ENCODE measurements at regions not wholly inside any gene's neighbourhood (a gene's known extent, or its start where the extent isn't known, plus 50 kb on each side); places are given as distances from the start of the nearest gene placed in this dataset.
A peak's percentile ranks its signal among the peaks of the same experiment; 100 is the strongest.
"Not testable (repeated sequence)": the region's sequence is repeated elsewhere in the genome, so short reads cannot be mapped to it uniquely, and the experiment has no call there.

- no peak for DNase-seq
Measured at GRCh38 chr3:177833332-177833731, 636.0 kb upstream of the TBL1XR1 start.

GRCh38 chr3:177835008-177835407 lies 637.7 kb upstream of the TBL1XR1 start:
- peak; percentile 72 for DNase-seq

GRCh38 chr3:177835917-177836316 lies 638.6 kb upstream of the TBL1XR1 start:
- no peak for DNase-seq

GRCh38 chr3:177836671-177837070 lies 639.4 kb upstream of the TBL1XR1 start:
- DNase-seq, result no peak

GRCh38 chr3:177837951-177838655 lies 640.8 kb upstream of the TBL1XR1 start:
- DNase-seq, result no peak

- no peak for DNase-seq
Measured at GRCh38 chr3:177838766-177839350, 641.6 kb upstream of the TBL1XR1 start.

DNA sequence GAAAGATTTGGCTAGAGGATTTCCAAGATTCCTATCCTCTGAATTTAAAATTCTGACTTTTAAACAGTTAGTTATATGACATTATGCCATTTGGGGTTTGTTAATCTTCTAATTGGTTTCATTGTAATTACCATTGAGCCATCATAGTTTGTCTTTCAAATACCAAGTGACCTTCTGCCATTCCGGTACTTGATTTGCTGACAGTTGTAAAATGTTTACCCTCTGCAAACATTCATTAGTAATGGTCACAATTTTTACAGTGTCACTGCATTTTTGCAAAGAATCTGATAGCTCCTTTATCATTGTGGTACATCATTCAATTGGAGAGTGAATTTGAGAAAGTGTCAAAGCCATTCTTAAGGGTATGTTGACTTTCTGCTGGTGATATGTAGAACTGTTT lies 645.0 kb upstream of the TBL1XR1 start:
- no peak for DNase-seq

DNA sequence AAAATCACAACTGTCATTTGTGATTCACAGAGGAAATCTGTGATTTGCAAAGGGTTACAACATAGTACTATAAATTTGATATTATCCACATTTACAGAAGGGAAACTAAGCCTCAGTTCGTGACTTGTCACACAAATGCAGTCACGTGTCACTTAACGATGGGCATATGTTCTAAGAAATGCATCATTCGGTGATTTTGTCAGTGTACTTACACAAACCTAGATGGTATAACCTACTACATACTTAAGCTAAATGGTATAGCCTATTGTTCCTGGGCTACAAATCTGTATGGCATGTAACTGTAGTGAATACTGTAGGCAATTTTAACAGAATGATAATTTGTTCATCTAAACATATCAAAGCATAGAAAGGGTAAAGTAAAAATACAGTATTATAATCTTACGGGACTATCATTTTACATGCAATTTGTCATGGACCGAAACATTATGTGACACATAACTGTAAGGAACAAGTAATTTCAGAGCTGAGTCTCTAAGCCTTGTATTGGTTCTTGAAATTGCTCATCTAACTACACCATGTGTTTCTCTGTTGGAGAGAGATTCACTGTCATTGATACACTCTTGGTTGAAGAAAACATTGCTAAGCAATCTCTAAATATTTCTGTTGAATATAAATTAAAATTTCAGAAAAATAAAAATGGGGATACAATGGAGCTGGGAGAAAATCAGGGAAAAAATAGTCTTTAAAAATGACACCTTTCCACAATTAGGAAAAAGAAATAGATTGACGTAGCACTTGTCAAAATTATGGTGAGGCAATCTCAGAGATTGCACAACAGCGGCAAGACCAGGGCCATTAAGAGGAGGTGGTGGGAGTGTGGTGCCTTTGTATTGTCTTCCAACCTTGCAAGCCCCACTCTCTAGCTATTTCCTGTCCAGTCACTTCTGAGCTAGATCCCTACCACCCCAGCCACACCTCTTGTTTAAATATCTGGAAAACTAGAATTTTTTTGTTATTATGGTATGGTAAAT lies 645.8 kb upstream of the TBL1XR1 start:
- DNase-seq, result no peak

GRCh38 chr3:177852001-177852807 lies 654.9 kb upstream of the TBL1XR1 start:
- no peak for DNase-seq

DNA sequence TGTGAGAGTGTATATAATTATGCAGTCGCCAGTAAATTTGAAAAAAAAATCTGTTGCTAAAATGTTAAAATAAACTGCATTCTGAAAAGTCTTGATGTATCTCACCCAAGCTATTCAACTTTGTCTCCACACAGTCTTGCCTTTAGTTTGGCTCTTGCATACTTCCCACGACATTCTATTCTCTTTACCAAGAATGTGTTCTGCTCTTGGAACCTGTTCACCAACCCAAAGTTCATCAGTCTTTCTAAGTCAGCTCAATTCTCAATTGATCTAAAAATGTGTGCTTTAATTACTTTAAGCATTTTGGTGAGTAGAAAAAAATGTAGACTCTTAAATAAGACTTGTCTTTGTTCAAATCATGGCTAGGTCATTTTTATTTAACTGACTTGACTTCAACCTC lies 657.7 kb upstream of the TBL1XR1 start:
- no peak for DNase-seq

DNA sequence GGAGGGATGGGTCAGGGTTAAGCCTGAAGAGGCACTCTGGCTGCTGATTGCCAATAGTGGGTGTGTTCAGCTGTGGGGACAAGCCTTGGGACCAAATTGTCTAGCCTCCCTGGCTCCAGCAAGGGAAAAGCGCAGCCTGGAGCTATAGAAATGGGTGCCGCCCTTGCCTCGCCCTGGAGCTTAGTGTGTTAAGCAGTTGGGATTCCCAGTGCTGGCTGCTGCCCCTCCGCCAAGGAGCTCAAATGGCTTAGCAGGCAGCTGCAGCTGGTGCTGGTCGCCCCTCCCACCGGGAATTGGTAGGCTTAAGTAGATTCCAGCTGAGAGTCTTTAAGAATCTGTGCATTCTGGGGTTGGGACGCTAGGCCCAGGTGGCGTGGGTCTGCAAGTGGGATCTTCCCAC lies 662.9 kb upstream of the TBL1XR1 start:
- DNase-seq, result no peak

DNA sequence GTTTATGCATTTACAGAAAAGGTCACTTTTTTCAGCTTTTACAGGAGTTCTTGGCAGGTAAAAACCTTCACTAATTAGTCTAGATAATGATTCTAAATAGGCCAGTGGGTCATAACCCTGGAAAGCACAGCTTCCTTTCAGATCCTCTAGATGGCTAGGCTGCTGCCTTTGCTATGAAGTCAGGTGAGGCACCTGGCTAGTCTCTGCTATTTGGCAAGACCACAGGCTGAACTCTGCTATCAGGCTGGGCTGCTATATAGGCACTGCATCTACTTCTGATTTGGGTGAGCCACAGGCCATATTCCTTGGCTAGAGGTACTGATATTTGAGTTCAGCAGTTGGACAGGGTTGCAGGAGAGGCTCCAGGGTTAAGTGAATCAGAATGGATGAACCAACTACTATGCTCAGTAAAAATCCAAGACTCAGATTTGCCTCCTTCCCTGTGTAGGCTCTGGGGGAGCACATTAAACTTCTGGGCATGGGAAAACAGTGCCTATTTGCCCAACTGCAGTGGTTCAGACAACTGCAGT lies 665.7 kb upstream of the TBL1XR1 start:
- DNase-seq, result no peak

DNA sequence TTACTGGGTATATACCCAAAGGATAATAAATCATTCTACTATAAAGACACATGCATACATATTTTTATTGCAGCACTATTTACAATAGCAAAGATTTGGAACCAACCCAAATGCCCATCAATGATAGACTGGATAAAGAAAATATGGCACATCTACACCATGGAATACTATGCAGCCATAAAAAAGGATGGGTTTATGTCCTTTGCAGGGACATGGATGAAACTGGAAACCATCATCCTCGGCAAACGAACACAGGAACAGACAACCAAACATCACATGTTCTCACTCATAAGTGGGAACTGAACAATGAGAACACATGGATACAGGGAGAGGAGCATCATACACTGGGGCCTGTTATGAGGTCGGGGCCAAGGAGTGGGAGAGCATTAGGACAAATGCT lies 665.0 kb upstream of the KCNMB2 start:
- DNase-seq, result not testable (repeated sequence)

- no peak for DNase-seq
Measured at GRCh38 chr3:177878192-177878591, 658.0 kb upstream of the KCNMB2 start.

- DNase-seq, result no peak
Measured at GRCh38 chr3:177878957-177879356, 657.3 kb upstream of the KCNMB2 start.

- DNase-seq, result no peak
Measured at GRCh38 chr3:177881351-177881750, 654.9 kb upstream of the KCNMB2 start.

GRCh38 chr3:177882124-177882648 lies 654.0 kb upstream of the KCNMB2 start:
- no peak for DNase-seq

DNA sequence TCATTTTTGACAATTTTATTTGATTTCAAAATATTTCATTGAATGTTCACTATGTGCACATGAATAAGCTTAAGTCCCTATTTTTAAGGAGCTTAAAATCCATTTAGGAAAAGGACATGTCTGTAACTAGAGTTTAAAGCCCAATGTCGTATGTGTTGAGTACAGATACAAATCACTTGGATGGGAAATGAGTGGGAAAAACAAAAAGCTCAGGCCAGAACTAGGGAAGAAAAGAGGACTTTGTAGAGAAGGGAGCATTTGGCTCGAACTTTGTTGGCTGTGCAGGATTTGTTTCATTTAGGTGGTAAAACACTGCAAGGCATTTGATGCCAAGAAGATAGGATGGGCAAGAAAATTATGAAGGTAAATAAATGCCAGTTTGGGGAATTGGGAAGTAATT lies 653.1 kb upstream of the KCNMB2 start:
- no peak for DNase-seq

GRCh38 chr3:177883957-177884356 lies 652.3 kb upstream of the KCNMB2 start:
- peak; percentile 5 for DNase-seq

DNA sequence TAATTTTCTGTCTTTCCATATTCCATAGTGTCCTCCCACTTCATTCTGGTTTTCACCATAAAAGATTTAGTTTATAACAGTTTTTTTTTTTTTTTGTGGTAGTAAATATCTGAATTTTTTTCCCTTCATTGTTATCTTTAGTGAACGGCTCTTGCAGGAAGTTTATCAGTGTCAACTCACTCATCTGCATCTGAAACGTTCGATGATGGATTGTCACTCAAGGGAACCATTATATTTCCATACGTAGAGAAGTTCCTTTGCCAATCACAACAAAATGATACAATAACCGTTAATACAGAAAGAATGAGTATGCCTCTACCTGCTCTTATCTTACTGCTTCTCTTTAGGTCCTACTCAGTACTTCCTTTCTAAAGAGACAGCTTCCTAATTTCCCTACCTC lies 651.2 kb upstream of the KCNMB2 start:
- DNase-seq, result no peak

DNA sequence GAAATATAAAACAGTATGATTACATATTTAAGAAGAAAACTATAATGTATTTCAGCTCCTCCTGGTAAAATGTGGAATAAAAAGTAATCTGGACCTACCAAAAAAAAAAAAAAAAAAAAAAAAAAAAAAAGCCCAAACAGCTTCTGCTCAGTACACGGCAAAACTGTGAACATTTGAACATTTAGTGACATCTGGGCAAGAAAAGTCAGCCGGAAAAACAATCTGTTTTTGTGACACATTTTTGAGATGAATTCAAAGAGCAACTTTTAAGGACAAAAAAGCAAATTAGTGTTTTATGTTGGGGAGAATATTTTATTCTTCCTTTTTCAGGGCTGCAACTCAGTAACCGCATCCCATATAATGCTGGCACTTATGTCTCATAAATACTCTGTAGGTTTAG lies 649.7 kb upstream of the KCNMB2 start:
- no peak for DNase-seq

DNA sequence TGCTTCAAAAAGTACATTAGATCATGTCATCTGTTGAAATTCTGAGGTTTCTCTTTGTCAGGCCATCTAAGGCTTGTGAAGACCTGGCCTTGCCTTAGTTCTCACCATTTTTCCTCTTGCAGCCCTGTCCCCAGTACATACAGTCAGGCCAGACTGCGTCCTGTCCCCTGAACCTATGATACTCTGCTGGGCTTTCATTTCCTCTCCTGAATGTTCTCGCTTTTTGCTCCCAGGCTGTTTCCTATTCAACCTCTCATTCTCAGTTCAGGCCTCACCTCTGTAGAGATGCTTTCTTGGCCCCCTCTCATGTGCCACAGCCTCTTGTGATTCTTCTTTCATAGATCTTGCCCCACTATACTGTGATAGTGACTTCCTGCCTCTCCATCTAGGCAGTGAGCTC lies 648.8 kb upstream of the KCNMB2 start:
- DNase-seq, result no peak
